ENCODE measurements at regions not wholly inside any gene's neighbourhood (a gene's known extent, or its start where the extent isn't known, plus 50 kb on each side); places are given as distances from the start of the nearest gene placed in this dataset.
"Not testable (repeated sequence)": the region's sequence is repeated elsewhere in the genome, so short reads cannot be mapped to it uniquely, and the experiment has no call there.

DNA sequence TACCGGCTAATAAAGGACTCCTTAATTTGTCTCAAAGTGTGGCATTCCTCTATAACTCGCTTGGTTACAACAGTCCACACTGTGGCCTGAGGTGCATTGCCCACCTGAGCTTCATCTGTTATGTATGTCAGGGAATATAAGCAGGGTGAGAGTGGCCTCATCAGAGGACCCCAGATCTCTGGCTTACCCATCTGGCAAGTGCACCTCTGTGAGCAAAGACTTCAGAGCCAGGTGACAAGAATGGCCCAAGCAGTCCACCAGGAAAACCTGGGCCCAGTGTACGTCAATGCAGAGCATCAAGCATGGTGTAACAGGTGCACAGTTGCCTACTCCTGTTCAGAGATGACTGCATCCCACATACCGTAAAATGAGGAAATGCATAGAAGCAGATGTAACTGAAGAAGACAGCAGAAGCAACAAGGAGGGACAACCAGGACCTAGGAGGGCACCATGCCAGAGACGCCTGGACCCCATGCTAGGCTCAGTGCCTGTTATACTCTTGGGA lies 1621.0 kb downstream of the SPATA31A7 start:
- not testable (repeated sequence) for H3K27me3 ChIP-seq (ENCODE audit: insufficient read depth, poor library complexity, severe bottlenecking)
- peak; percentile 44; the same call in 1 of the 2 replicates for TF ChIP-seq SPI1 (IDR thresholded peaks at IDR 0.05; ENCODE audit: borderline replicate concordance, low read depth)

DNA sequence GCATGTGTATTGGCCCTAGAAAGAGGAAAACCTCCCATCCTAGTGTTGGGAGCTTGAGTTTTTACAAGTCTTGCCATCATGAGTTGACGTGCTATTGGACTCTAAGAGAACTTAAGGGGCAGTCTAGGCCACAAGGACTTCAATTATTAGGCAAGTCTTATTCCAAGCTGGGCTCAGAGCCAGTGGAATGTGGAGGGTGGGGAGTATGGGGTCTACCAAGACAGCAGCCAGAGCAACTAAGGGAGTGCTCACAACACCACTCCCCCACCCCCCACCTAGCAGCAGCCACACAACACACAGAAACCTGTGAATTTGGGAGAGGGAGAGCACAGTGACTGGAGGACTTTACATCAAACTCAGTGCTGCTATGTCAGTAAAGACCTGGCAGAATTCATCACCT lies 1625.6 kb downstream of the SPATA31A7 start:
- H3K4me3 ChIP-seq (replicated peaks; ENCODE audit: insufficient read depth, low read length); H3K27me3 ChIP-seq (ENCODE audit: insufficient read depth, poor library complexity, severe bottlenecking); DNase-seq (ENCODE audit: low read depth in 1 of 2, low spot score in 1 of 2); H3K27ac ChIP-seq (replicated peaks): not testable (repeated sequence)

More for the DNA sequence above, 1621.0 kb downstream of the SPATA31A7 start:
- not testable (repeated sequence) for H3K27ac ChIP-seq (replicated peaks); DNase-seq (ENCODE audit: low read depth in 1 of 2, low spot score in 1 of 2); H3K4me3 ChIP-seq (replicated peaks; ENCODE audit: insufficient read depth, low read length)

DNA sequence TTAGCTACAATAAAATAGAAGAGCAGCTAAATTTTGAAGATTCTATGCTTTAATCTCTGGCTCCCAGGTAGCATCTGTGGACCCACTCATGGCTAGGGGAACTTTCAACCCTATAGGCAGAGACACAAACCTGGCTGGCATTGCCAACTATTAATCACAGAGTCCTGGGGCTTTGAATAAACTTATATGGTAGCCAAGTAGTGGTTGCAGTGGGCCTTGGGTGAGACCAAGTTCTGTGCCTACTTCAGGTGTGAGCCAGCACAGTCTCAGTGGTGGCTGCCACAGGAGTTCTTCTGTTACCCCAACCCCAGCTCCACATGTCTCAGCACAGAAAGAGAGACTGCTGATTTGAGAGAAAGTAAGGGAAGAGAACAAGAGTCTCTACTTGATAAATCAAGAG lies 1626.5 kb downstream of the SPATA31A7 start:
- not testable (repeated sequence) for H3K4me3 ChIP-seq (replicated peaks; ENCODE audit: insufficient read depth, low read length); H3K27me3 ChIP-seq (ENCODE audit: insufficient read depth, poor library complexity, severe bottlenecking); DNase-seq (ENCODE audit: low read depth in 1 of 2, low spot score in 1 of 2); H3K27ac ChIP-seq (replicated peaks)

DNA sequence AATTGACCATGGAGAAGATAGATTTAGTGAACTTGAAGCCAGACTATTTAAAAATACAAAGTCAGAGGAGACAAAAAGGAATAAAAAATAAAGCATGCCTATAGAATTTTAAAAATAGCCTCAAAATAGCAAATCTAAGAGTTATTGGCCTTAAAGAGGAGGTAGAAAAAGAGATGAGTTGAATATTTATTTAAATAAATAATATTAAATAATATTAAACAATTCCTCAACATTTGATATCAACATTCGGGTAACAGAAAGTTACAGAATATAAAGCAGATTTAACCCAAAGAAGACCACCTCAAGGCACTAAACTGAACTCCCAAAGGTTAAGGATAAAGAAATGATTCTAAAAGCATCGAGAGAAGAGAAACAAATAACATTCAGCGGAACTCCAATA lies 1627.4 kb downstream of the SPATA31A7 start:
- H3K27ac ChIP-seq (replicated peaks); H3K27me3 ChIP-seq (ENCODE audit: insufficient read depth, poor library complexity, severe bottlenecking); H3K4me3 ChIP-seq (replicated peaks; ENCODE audit: insufficient read depth, low read length); DNase-seq (ENCODE audit: low read depth in 1 of 2, low spot score in 1 of 2): not testable (repeated sequence)

DNA sequence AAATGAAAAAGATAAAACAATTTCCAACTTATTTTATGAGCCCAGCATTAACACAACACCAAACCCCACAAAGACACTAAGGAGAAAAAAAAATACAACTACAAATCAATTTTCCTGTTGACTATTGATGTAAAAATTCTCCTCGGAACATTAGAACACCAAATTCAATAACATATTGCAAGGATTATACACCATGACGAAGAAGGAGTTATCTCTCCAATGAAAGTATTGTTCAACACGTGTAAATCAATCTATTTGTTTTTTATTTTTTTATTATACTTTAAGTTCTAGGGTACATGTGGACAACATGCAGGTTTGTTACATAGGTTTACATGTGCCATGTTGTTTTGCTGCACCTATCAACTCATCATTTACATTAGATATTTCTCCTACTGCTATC lies 1632.3 kb downstream of the SPATA31A7 start:
- not testable (repeated sequence) for H3K27me3 ChIP-seq (ENCODE audit: insufficient read depth, poor library complexity, severe bottlenecking); H3K4me3 ChIP-seq (replicated peaks; ENCODE audit: insufficient read depth, low read length); H3K27ac ChIP-seq (replicated peaks); DNase-seq (ENCODE audit: low read depth in 1 of 2, low spot score in 1 of 2)

DNA sequence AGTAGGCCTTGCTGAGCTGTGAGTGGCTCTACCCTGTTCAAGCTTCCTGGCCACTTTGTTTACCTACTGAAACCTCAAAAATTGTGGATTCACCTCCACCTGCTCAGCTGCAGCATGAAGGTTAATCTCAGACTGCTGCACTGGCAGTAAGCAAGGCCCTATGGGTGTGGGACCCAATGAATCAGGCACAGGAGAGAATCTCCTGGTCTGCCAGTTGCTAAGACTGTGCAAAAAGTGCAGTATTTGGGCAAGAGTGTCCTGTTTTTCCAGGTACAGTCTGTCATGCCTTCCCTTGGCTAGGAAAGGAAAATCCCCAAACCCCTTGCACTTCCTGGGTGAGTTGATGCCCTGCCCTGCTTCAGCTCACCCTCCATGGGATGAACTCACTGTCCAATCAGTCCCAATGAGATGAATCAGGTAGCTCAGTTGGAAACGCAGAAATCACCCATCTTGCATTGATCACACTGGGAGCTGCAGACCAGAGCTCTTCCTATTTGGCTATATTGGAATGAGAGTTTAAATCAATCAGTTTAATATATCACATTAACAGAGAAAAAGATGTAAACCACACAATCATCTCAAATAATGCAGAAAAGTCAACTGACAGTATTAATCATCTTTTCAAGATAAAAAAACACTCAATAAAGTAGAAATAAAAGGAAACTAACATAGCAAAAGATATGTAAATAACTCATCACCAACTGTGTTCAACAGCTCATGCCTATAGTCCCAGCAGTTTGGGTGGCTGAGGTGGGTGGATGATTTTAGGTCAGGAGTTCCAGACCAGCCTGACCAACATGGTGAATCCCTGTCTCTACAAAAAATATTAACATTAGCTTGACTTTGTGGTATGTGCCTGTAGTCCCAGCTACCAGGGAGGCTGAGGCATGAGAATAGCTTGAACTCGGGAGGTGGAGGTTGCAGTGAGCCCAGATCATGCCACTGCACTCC lies 1638.4 kb downstream of the SPATA31A7 start:
- DNase-seq (ENCODE audit: low read depth in 1 of 2, low spot score in 1 of 2); H3K27ac ChIP-seq (replicated peaks); H3K27me3 ChIP-seq (ENCODE audit: insufficient read depth, poor library complexity, severe bottlenecking); H3K4me3 ChIP-seq (replicated peaks; ENCODE audit: insufficient read depth, low read length): not testable (repeated sequence)

DNA sequence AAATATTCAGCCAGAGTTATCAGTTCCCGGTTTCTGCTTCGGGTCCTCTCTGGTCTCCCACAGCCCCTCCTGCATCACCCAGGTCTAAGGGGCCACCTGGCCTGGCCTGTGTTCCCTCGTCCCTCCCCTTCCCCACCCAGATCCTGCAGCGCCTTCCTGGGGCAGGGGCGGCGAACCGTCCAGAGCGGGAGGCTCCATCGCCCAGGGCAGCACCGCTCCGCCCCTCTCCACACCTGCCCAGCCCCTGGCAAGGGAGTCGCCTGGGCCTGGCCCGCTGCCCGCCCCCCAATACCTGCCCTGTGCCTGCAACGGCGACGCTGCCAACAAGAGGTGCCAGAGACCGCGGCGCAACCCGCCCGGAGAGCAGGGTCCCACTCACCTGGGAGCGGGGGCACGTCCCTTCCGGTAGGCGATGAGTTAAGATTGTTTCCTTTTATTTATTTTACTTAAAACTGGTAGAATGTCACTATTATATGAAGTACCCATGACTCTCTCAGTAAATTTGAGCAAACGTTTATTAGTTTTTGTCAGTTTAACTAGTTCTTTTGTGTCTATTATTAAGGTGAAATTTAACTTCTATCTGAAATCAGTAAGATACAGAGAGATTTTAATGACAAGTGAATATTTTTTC lies 1641.1 kb downstream of the SPATA31A7 start:
- not testable (repeated sequence) for H3K4me3 ChIP-seq (replicated peaks; ENCODE audit: insufficient read depth, low read length); DNase-seq (ENCODE audit: low read depth in 1 of 2, low spot score in 1 of 2); H3K27me3 ChIP-seq (ENCODE audit: insufficient read depth, poor library complexity, severe bottlenecking); H3K27ac ChIP-seq (replicated peaks)

DNA sequence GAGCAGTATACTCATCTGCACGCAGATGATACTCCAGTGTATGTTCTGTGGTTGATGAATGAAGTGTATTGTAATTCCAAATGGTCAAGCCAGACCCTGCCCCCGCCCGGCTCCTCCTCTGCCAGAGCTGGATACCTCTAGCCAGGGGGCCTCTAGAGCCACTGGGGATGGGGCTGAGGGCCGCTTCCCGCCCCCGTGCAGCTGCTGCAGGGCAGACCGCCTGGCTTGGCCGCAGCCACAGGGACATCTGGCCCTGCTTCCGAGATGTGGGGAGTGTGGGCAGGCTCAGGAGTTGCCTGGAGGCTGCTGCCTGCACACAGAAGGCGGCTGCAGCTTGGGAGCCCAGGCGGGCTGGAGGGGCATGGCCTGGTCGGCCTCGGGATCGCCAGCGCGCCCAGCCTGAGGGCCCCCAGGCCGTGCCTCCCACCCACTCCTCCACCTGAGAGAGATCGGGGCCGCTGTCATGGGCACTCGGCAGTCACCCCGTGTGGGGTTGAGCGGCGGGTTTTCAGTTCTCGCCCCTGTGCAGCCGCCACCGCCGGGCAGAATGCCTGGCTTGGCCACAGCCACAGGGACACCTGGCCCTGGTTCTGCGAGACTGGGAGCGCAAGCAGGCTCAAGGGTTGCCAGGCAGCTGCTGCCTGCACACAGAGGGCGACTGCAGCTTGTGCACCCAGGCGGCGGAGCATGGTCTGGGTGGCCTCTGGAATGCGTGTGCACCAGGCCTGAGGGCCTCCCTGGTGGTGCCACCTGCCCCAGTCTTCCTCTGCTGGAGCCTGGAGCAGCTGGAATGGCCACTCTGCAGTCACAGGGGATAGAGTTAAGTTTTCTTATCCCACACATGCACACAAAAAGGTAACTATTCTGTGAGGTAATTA lies 1643.7 kb downstream of the SPATA31A7 start:
- H3K27ac ChIP-seq (replicated peaks); H3K4me3 ChIP-seq (replicated peaks; ENCODE audit: insufficient read depth, low read length); H3K27me3 ChIP-seq (ENCODE audit: insufficient read depth, poor library complexity, severe bottlenecking); DNase-seq (ENCODE audit: low read depth in 1 of 2, low spot score in 1 of 2): not testable (repeated sequence)

DNA sequence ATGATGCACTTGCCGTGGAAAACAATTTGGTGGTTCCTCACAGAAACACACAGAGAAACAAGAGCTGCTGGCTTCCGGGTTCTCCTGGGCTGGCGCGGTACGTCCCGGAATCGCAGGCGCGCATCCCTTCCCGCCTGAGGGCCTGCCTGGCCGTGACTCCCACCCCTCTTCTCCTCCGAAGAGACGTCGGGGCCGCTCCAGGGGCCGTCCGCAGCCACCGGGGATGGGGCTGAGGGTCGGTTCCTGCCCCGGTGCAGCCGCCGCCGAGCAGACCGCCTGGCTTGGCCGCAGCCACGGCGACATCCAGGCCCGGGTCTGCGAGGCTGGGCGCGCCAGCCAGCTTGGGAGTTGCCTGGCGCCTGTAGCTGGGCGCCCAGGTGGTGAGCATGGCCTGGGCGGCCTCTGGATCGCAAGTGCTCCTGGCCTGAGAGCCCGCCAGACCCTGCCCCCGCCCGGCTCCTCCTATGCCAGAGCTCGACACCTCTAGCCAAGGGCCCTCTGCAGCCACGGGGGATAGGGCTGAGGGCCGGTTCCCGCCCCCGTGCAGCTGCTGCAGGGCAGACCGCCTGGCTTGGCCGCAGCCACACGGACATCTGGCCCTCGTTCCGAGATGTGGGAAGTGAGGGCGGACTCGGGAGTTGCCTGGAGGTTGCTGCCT lies 1647.5 kb downstream of the SPATA31A7 start:
- peak in 1 of 2 experiments; percentile 56 for DNase-seq (ENCODE audit: low read depth in 1 of 2, low spot score in 1 of 2)
- Histone ChIP-seq H3K4me3 (replicated peaks; ENCODE audit: insufficient read depth, low read length) (peak overlapping the region; percentile 58), H3K27ac (replicated peaks) (peak overlapping the region; percentile 86)
- H3K27me3 ChIP-seq (ENCODE audit: insufficient read depth, poor library complexity, severe bottlenecking) = not testable (repeated sequence)
- TF ChIP-seq, protein P1, sequence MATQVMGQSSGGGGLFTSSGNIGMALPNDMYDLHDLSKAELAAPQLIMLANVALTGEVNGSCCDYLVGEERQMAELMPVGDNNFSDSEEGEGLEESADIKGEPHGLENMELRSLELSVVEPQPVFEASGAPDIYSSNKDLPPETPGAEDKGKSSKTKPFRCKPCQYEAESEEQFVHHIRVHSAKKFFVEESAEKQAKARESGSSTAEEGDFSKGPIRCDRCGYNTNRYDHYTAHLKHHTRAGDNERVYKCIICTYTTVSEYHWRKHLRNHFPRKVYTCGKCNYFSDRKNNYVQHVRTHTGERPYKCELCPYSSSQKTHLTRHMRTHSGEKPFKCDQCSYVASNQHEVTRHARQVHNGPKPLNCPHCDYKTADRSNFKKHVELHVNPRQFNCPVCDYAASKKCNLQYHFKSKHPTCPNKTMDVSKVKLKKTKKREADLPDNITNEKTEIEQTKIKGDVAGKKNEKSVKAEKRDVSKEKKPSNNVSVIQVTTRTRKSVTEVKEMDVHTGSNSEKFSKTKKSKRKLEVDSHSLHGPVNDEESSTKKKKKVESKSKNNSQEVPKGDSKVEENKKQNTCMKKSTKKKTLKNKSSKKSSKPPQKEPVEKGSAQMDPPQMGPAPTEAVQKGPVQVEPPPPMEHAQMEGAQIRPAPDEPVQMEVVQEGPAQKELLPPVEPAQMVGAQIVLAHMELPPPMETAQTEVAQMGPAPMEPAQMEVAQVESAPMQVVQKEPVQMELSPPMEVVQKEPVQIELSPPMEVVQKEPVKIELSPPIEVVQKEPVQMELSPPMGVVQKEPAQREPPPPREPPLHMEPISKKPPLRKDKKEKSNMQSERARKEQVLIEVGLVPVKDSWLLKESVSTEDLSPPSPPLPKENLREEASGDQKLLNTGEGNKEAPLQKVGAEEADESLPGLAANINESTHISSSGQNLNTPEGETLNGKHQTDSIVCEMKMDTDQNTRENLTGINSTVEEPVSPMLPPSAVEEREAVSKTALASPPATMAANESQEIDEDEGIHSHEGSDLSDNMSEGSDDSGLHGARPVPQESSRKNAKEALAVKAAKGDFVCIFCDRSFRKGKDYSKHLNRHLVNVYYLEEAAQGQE (IDR thresholded peaks at IDR 0.05; ENCODE audit: insufficient replicate concordance, low read depth) = peak; percentile 16
- peak; percentile 40; the same call in 1 of the 2 replicates for TF ChIP-seq POLR2AphosphoS5 (IDR thresholded peaks at IDR 0.05; ENCODE audit: low read depth)

All from HL-60 (cell line).